ENCODE measurements at regions not wholly inside any gene's neighbourhood (a gene's known extent, or its start where the extent isn't known, plus 50 kb on each side); places are given as distances from the start of the nearest gene placed in this dataset.
A peak's percentile ranks its signal among the peaks of the same experiment; 100 is the strongest.

DNA sequence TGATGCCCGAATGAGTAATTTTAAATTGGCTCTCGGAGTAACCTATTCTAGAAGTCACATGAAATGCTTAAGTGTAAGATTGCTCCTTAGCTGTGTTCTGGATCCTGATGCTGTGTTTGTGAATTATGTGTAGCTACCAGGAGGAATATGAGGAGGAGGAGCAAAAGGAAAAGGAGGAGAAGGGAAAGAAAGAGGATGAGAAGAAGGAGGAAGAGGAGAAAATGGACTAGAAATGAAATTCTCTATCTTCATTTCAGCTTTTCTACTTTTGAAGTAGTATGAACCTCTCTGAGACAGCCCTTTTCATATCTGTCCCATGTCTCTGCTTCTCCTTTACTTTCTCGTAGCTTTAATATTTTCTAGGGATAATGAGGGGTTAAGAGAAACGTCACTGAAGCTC lies 119.4 kb upstream of the ACTBL2 start:
- no peak for DNase-seq

DNA sequence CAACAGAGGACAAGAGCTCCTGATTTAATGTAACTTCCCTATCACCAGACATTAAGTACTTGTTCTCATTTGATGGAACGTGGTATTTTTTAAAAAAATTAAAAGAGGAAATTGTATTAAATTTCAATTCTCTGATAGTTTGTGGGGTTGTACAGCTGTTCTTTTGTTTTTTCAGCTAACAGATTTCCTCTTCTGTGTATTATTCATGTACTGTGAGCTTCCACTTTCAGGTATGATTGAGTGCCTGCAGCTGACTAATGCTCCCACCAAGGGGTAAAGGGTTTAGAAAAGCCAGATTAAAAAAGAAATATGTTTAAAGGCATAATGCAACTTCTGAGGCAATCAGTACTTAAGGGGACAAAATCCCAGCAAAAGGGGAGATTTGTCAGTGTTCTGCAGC lies 117.7 kb upstream of the ACTBL2 start:
- no peak for DNase-seq

DNA sequence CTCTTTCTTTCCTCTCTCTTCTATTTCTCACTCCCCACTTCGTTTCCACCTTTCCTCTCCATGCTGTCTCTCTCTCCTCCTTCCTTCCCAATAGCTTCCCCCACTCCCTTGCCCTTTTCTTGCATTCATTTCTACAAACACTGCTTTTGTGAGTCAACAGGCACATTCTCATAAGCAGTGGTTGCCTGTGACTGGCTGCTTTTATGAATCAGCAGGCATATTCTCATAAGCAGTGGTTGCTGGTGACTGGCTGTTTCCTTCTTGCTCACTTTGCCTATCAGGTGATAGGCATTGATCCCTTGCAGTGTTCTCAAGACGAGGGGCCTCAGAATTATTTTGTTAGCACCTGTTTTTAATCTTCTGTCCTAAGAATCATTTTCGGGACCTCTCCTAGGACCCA lies 116.1 kb upstream of the ACTBL2 start:
- DNase-seq: no peak

DNA sequence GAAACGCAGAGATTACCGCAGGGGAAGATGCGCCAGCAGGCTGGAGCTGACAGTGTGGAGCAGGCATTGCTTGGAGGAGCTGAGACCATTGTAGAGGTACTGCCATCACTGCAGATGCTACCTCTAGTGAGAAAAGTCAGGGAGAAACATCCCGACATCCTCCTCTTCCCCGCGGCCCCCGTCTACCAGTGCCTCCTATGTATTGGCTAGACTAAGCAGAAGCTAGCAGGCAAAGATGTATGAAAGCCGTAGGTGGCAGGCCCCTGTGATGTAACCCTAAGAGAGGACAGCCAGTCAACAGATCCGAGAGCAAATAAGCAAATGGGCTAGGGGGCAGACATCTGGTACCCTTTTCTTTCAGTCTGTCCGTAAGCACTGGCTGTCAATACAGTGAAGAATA lies 115.5 kb upstream of the ACTBL2 start:
- DNase-seq: no peak

DNA sequence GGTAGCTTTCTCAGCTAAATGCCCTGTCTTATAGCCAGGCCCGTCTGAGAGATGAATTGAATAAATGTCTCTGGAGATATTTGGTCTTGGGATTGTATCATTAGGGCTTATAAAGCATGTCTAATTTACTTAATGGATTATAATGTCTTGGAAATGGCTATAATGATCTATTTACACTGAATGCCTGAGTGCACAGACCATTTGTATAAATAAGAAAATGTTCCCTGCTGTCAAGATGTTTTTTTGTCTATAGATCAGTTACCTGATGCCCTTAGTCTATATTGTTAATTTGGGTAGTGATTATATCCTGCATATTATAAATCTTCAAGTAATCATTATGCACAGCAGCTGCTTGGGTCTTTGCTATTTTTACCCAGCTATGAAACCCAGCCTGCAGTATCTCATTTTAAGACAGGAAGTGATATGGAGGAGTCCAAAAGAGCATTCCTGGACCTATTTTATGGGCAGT lies 112.9 kb upstream of the ACTBL2 start:
- no peak for DNase-seq

DNA sequence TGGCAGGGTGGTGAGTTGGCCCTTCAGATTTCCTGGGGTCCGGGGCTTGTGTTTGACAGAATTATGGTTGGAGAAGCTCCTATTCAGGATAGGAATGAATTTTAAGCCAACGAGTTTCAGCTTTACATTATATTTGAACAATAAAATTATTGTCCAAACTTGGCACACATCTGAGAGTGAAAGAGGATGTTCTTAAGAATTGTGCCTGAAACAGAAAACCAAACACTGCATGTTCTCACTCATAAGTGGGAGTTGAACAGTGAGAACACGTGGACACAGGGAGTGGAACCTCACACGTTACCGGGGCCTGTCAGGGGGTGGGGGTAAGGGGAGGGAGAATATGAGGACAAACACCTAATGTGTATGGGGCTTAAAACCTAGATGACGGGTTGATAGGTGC lies 111.8 kb upstream of the ACTBL2 start:
- no peak for DNase-seq

DNA sequence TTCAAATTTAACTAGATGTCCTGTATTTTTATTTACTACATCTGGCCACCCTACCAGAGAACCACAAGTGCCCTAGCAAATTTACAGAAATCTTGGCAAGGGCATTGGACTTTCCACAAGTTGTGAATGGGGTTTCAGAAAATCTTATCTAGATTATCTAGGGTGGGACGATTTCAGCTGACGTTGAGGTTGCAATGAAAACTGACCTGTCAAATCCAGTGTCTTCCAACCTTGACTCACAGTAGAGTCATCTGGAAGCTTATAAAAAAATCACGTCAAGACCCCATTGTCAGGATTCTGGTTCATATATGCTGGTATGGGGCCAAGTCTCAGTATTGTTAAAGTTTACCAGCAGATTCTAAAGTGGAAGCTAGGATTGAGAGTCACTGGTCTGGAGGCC lies 109.6 kb upstream of the ACTBL2 start:
- DNase-seq: no peak

DNA sequence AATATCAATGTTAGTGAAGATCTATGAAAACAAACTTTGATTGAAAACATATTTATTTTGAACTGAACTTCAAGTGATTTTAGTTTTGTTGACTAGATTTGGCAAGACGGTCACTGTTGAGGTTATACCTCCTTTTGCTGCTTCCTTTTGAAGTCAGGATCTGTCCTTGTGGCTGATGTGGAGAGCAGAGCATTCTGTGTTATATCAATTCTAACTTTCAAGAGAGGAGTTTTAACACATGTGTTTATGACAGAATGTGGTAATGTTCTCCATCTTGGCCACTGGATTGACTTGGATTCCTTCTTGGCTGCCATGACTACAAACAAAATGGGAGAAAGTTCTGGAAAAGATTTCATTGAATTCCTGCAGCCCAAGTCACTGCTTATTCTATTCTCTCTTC lies 104.0 kb upstream of the ACTBL2 start:
- DNase-seq: no peak

DNA sequence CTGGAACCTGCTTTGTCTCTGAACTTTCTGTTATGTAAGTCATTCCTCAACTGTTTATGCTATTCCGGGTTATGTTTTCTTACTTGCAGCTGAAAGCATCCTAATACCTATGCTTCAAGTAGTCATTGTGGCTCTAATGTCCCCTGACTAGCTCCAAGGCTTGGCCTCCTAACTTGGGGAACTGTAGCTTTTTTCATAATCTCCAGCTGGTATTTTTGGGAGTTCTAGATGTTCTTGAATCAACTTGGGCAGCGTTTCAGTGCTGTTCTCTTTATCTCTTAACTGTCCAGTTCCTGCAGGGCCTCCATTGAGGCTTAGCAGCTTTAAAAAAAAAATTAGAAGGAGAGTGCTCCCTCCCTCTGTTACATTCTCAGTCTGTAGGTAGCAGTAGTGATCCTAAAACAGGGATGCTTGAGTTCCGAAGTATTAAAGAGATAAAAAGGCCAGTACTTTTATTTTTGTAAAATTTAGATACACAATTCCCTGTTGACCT lies 100.0 kb upstream of the ACTBL2 start:
- no peak for DNase-seq

DNA sequence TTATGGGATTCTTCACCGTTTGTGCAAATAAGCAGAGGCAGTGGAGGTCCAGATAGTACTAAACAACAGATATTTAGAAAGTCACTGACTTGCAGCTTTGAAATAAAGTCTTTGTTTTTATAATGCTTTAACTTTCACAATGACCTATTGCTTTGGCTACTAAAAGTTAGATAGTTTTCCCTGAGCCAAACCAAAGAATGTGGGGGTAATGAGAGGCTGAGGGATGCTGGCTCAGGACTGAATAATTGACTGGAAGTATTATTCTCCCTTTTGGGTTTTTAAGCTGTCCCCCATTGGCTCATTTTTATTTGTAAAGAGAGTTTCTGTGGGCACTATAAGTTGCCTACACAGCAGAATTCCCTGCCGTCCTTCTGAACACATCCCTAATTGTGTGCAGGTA lies 99.2 kb upstream of the ACTBL2 start:
- DNase-seq: no peak

DNA sequence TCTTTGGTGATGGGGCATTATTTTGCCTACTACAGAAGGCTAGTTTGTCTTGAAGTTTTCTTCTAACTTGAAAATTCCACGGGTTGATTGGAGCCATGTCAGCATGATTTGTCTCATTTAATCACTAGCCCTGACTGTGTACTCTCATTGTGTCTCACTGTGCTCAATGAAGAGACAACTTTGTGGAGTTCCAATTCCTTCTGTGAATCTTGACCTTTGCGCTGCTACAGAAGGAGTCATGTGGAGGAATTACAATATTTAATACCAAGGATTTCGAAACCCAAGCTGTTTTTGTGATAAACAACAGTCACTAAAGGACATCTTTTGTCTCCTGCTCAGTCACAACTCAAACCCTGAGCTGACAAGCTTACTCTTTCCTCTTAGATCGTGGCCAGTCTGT lies 98.6 kb upstream of the ACTBL2 start:
- no peak for DNase-seq

DNA sequence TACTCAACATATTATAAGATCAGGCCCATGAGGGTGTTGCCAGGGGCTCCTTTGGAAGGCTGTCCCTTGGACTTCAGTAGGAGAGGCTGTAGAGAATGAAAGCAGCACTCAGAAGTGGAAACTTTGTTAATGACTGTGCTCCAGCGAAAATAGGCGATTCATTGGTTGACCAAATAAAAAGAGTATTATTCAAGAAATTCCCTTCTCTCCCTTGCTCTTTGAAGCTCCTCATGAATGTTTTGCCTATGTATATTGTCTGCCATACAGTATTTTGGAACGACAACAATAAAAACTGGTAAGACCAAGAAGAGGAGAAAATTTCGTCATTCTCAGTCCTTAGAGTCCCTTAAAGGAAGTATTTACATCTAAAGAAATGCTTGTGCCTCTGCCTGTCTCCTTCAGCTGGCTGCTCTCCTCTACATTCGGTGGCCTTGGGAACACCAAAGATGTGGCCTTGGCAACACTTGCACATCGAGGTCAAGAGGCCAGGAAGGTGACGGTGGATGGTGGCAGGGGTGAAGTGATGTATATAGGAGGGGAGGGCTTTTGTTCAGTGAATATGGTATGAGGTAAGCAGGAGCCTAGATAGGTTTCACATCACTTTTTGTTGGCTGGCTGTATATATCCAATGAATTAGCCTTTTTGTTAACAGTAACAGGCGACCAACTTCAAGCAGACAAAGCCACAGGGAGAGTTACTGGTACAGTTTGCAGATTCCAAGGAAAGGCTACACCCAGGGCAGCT lies 95.0 kb upstream of the ACTBL2 start:
- DNase-seq: no peak

DNA sequence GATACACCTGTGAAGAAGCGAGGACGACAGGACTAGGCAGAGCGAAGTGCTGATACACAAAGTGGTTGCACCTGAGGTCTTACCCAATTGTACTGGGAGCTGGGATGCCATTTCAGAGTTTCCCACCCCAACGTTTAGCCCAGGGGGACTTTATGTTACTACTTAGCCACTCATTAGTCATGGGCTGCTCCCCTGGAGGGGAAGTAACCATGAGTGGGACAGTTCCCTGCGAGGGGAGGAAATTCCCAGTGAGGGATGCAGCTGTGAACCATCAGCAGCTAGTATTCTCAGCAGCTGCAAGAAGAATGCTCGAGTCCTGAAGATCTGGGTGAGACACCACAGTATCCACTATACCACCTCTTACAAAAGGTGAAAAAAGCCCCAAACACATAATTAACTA lies 93.7 kb upstream of the ACTBL2 start:
- no peak for DNase-seq

DNA sequence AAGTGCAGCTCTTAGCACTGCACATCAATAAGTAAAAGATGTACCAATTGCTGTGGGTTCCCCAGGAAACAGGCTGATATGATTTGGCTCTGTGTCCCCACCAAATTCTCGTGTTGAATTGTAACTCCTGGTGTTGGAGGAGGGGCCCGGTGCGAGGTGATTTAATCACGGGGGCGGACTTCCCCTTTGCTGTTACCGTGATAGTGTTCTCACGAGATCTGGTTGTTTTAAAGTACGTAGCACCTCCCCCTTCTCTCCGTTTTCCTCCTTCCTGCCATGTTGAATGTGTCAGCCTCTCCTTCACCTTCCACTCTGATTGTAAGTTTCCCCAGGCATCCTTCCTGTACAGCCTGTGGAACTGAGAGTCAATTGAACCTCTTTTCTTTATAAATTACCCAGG lies 93.2 kb upstream of the ACTBL2 start:
- DNase-seq: no peak

DNA sequence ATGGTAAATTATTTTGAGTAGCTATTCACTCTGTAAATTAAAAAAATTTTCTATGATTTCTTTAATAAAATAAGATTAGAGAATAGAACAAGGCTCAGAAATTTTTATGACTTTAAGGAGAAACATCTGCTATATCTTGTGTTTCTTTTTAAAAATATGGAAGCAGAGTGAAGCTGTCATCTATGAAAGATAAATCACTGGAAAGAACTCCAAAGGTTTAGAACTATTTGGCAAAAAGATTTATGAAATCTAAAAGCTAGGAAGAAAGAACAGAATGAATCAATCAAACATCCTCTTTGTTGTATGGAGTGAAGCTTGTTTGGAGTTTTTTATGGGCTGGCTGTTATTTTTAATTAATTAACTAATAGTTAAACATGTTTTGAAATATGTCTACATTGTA lies 89.8 kb upstream of the ACTBL2 start:
- peak; percentile 56 for DNase-seq

DNA sequence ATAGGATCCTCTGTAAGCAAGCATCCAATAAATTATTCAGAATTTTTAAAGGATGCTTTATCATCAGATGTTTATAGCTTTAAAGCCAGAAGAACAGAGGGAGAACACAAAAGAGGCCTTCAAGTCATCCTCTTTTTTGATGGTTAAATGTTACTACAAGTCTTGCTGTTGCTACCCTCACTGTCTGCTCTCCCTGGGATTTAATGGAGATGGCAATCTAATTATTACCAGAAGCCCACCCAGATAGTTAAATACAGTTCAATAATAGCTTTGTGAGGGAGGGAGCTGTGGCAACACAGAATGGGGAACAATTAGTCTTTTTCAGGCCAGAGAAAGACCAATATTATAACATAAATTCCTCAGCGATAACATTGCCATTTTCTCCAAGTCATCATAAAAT lies 87.0 kb upstream of the ACTBL2 start:
- no peak for DNase-seq

DNA sequence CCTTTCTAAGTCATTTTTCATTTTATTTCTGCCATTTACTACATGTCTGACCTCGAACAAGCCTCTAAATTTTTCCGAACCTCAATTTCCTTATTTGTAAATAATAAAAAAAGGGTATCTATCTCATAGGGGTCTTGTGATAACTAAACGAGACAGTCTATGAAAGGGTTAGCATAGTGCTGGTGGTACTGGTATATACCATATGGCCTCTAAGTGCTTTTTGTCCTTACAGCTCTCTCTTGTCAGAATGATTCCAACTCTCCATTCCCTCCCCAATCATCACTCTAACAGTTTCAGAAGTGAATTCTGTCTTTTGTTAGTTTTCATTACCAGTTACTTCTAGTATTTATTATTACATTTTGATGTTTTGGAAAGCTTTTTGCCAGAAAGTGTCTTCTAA lies 85.5 kb upstream of the ACTBL2 start:
- no peak for DNase-seq

DNA sequence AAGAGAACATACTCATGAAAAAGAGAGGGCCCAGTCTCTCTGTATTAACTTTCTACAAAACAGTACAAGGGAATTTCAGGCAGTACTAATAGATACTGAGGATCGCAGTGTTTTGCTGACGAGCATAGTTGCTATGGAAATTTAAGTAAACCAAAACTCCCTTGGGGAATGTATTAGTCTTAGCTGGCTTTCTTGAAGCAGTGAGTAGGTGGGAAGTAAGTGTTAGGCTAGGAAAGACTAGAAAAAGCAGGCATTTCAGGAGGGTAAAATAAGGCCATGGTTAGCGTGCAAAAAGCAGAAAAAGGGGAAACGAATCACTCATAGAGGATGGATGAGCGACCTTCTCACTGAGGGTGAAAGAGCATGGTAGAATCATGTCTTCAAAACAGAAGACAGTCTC lies 84.3 kb upstream of the ACTBL2 start:
- DNase-seq: no peak

DNA sequence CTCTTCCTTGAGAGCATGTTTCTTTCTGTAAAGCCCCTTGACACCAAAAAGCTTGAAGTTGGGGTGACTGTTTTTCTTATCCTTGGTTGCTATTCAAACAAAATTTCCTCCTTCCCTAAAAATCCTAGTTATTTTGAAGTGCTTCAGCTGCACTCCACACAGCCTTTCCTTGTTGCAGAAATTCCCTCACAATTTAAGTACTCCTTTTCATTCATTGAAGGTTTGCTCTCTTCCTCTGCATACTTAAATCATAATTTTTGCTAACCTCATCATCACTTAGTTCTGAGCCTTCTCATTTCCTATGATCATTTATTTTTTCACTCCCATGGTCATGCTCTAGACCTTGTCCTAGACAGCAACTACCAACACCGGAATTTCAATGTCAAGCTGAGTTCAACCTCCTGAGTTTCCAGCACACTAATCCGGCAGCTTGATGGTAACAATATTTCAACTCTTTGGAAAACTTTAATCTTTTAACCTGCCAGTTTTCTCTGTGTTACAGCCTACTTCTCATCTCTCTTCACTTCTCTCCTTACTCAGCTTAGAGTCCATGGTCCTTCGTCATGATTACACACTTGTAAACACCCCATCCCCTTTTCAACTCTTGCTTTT lies 78.7 kb upstream of the ACTBL2 start:
- DNase-seq: peak; percentile 53

DNA sequence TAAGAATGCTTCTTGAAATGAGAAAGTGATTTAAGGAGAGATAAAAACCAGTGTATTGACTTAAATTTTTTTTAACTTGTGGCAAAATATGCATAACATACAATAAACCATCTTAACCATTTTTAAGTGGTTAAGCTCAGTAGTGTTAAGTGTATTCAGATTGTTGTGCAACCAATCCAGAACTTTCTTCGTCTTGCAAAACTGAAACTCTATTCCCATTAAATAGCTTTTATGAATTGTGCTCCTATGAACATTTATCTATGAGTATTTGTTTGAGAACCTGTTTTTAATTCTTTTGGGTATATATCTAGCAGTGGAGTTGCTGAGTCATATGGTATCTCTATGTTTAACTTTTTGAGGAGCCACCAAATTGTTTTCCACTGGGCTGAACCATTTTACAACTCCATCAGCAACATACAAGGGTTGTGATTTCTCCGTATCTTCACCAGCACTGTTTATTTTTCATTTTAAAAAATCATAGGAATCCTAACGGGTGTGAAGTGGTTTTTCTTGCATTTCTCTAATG lies 76.6 kb upstream of the ACTBL2 start:
- no peak for DNase-seq

DNA sequence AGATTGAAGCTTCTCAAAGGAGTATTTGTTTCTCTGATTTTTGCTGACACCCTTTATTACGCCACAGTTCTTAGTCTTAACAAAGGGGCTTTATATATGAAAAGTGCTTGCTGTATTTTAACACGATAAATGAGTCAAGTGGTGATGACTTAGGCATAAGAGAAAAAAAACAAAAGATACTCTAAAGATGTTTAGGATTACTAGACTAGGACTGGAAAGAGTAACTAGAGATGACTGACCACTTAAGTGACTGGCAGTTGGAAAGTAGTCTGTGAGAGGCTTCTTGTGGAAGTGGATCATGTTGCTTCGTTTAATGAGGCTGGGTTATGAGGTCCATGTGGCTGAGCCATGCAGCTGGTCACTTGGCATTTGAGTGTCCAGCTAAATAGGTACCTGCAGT lies 69.4 kb upstream of the ACTBL2 start:
- DNase-seq: peak; percentile 44

DNA sequence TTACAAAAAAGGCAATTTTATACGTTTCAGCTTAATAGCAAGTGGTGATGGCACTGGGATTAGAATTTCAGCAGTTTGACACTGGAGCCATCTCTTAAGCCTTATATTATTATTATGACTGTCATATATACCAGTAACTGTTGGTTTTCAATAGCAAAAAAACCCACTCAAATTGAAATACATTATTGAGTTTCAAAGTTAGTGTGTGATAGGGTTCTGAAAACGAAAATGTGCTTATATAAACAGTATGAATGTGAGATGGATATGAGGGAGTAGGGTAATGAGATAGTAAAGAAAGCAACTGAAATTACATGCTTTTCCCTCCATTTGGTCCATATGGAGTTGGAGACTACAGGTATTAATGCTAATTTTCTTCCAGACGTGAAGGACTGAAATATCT lies 68.6 kb upstream of the ACTBL2 start:
- no peak for DNase-seq

DNA sequence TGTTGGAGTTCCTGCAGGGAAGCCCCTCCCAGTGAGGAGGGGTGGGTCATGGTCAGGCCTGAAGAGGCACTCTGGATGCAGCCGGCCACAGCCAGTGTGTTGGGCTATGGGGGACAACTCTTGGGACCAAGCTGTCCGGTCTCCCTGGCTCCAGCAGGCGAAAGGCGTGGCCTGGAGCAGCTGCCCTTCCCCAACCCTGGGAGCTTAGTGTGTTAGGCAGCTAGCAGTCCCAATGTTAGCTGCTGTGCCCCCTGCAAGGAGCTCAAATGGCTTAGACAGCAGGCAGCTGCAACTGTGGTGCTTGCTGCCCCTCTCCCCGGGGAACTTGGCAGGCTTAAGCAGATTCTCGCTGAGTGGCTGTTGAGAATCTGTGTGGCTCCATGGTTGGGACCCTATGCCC lies 67.5 kb upstream of the ACTBL2 start:
- DNase-seq: no peak

DNA sequence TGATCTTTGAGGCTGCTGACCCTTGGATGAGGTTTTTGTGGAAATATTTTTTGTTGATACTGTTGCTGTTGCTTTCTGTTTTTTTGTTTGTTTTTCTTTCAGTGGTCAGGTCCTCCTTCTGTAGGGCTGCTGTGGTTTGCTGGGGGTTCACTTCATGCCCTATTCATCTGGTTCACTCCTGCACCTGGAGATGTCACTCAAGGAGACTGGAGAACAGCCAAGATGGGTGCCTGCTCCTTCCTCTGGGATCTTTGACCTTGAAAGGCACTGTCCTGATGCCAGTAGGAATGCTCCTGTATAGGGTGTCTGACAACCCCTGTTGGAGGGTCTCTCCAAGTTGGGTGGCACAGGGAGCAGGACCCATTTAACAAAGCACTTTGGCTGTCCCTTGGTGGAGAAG lies 67.0 kb upstream of the ACTBL2 start:
- no peak for DNase-seq
